Erythroblast (primary cell): ENCODE measurements at regions not wholly inside any gene's neighbourhood (a gene's known extent, or its start where the extent isn't known, plus 50 kb on each side); places are given as distances from the start of the nearest gene placed in this dataset.

Source experiments
- GATA1 ChIP-seq: IDR thresholded peaks from 2 replicates; pipeline ENCODE4 v1.6.1; 2011; ENCODE audit warnings: low read depth, mild to moderate bottlenecking, control low read depth, low read length, moderate library complexity
- POLR2A ChIP-seq: IDR thresholded peaks from 2 replicates; pipeline ENCODE4 v1.6.1; 2011; ENCODE audit warnings: mild to moderate bottlenecking, low read length

- no peak for TF ChIP-seq POLR2A
- no peak for TF ChIP-seq GATA1
Measured at GRCh38 chr22:48891688-48892577, 935.7 kb downstream of the BRD1 start.
